SHP77 (cell line): ENCODE measurements at regions not wholly inside any gene's neighbourhood (a gene's known extent, or its start where the extent isn't known, plus 50 kb on each side); places are given as distances from the start of the nearest gene placed in this dataset.
"Not testable (repeated sequence)": the region's sequence is repeated elsewhere in the genome, so short reads cannot be mapped to it uniquely, and the experiment has no call there.

Experiments used
- DNase-seq, 2 experiments: peaks; one replicate each; lab custom pipeline; 2025; lab: John Stamatoyannopoulos, UW

GRCh38 chr6:84871925-84872324 lies 107.5 kb upstream of the TBX18 start:
- DNase-seq: no peak

GRCh38 chr6:84870672-84871071 lies 106.3 kb upstream of the TBX18 start:
- no peak for DNase-seq

- no peak for DNase-seq
Measured at GRCh38 chr6:84868149-84868548, 103.8 kb upstream of the TBX18 start.

GRCh38 chr6:84867521-84867920 lies 103.1 kb upstream of the TBX18 start:
- DNase-seq: no peak

- no peak for DNase-seq
Measured at GRCh38 chr6:84866715-84867114, 102.3 kb upstream of the TBX18 start.

GRCh38 chr6:84865372-84865771 lies 101.0 kb upstream of the TBX18 start:
- not testable (repeated sequence) for DNase-seq

- DNase-seq: no peak
Measured at GRCh38 chr6:84862843-84863242, 98.4 kb upstream of the TBX18 start.

- no peak for DNase-seq
Measured at GRCh38 chr6:84860920-84861319, 96.5 kb upstream of the TBX18 start.

GRCh38 chr6:84860509-84860908 lies 96.1 kb upstream of the TBX18 start:
- DNase-seq: no peak

GRCh38 chr6:84854811-84855400 lies 90.5 kb upstream of the TBX18 start:
- DNase-seq: no peak

- DNase-seq: no peak
Measured at GRCh38 chr6:84853901-84854300, 89.5 kb upstream of the TBX18 start.

GRCh38 chr6:84848960-84849359 lies 84.6 kb upstream of the TBX18 start:
- DNase-seq: no peak

GRCh38 chr6:84847390-84848160 lies 83.2 kb upstream of the TBX18 start:
- peak in 1 of 2 experiments; percentile 11 for DNase-seq

GRCh38 chr6:84842525-84843166 lies 78.2 kb upstream of the TBX18 start:
- no peak for DNase-seq

GRCh38 chr6:84837068-84837866 lies 72.9 kb upstream of the TBX18 start:
- not testable (repeated sequence) for DNase-seq

- DNase-seq: no peak
Measured at GRCh38 chr6:84836366-84836765, 72.0 kb upstream of the TBX18 start.

- no peak for DNase-seq
Measured at GRCh38 chr6:84835340-84835739, 70.9 kb upstream of the TBX18 start.

- DNase-seq: not testable (repeated sequence)
Measured at GRCh38 chr6:84831924-84832323, 67.5 kb upstream of the TBX18 start.

GRCh38 chr6:84825461-84825860 lies 61.1 kb upstream of the TBX18 start:
- DNase-seq: no peak

- DNase-seq: not testable (repeated sequence)
Measured at GRCh38 chr6:84821314-84821713, 56.9 kb upstream of the TBX18 start.

- no peak for DNase-seq
Measured at GRCh38 chr6:84816741-84817140, 52.3 kb upstream of the TBX18 start.
